Thyroid gland (tissue), 4 donors: ENCODE measurements at regions not wholly inside any gene's neighbourhood (a gene's known extent, or its start where the extent isn't known, plus 50 kb on each side); places are given as distances from the start of the nearest gene placed in this dataset.

Experiments used
- DNase-seq, 2 donors: peaks; one replicate each; pipeline ENCODE4 v3.0.0-alpha.2; 2019
- H3K27ac ChIP-seq, 3 donors: fragments of 200-600 bp; sonication (generic); 1 replicate in 2 of 3; 2 replicates in 1 of 3; pipeline ENCODE4 v1.5.1; 2016 to 2019; ENCODE audit warnings: mild to moderate bottlenecking in 1 of 3, moderate library complexity in 1 of 3
- H3K27me3 ChIP-seq: fragments of 200-600 bp; sonication (generic); one replicate; pipeline ENCODE4 v1.5.1; 2019
- H3K36me3 ChIP-seq, 2 donors: fragments of 200-600 bp; sonication (generic); one replicate each; pipeline ENCODE4 v1.5.1; 2016 to 2019
- H3K4me1 ChIP-seq, 2 donors: fragments of 200-600 bp; sonication (generic); one replicate each; pipeline ENCODE4 v1.5.1; 2017 to 2019
- H3K4me3 ChIP-seq, 3 donors: fragments of 200-600 bp; sonication (generic); replicated peaks in 1 of 3; 1 replicate in 2 of 3; 2 replicates in 1 of 3; pipeline ENCODE4 v1.5.1; 2016; ENCODE audit warnings: mild to moderate bottlenecking in 1 of 3
- H3K9me3 ChIP-seq: fragments of 200-600 bp; sonication (generic); one replicate; pipeline ENCODE4 v1.5.1; 2017
- CTCF ChIP-seq, 6 experiments: fragments of 200-600 bp in 3 of 6; fragments of 450-650 bp in 3 of 6; sonication (generic) in 3 of 6; IDR thresholded peaks; one replicate each; pipeline ENCODE4 v1.5.1; 2016 to 2019; ENCODE audit warnings: antibody characterized with exemption in 6 of 6, mild to moderate bottlenecking in 2 of 6, inconsistent platforms in 1 of 6, moderate library complexity in 1 of 6
- POLR2A ChIP-seq, 2 donors: fragments of 450-650 bp; IDR thresholded peaks; one replicate each; pipeline ENCODE4 v1.6.1; 2017; ENCODE audit warnings: antibody characterized with exemption in 2 of 2, mild to moderate bottlenecking in 2 of 2, moderate library complexity in 1 of 2
- WGBS, 2 donors: methylation state at CpG; one replicate each; pipeline ENCODE4 v1.1.5; 2017; 5-methylcytosine and 5-hydroxymethylcytosine counted together
- intact Hi-C: fragments of 100-400 bp; cut with DNase I; formaldehyde crosslinking; loops from one replicate; pipeline ENCODE4 v1.15.1; 2023

DNA sequence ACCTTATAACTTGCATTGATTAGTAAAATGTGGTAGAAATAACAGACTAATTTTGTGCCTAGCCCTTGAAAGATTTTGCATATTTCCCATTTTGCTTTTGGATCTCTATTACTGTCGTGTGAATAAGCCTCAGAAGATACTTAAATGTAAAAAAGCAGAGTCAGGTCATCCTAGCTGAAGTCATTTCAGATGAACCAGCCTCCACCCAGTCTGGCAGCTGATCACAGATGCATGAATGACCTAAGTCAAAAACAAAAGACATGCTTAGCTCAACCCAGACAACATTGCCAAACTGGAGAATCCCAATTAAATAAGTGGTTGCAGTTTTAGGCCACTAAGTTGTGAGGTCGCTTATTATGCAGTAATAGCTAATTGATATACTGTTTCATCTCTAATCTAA, 349.9 kb downstream of the C12orf50 start:
- no peaks in the 10 kb centered on the region for H3K27me3 ChIP-seq
- no peaks in the 10 kb centered on the region for H3K9me3 ChIP-seq
- no peaks in the 10 kb centered on the region for H3K36me3 ChIP-seq
- H3K27ac ChIP-seq = no peak overlapping the region
- no peak for TF ChIP-seq CTCF (IDR thresholded peaks at IDR 0.05)
- no peak for TF ChIP-seq POLR2A (IDR thresholded peaks at IDR 0.05)
- no peaks in the 10 kb centered on the region for H3K4me1 ChIP-seq
- no peak overlapping the region for H3K4me3 ChIP-seq
- DNase-seq = no peak
- intact Hi-C loops = no loop called here
- 86 to 89% methylated on average over 2 of the region's 2 CpGs for WGBS, 2 donors

DNA sequence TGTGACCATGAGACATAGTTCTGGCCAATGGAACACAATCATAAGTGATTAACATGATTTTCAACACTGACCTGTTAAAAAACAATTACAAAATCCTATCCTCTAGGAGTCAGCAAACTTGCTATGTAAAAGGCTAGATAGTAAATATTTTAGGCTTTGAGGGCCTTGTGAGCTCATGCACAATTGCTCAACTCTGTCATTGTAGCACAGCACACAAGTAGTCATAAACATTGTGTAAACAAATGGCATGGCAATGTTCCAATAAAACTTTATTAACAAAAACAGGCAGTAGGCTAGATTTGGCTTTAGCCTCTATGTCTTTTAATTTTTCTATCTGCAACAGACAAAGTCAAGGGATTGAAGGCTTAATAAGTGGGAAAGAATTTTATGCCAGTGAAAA, 350.7 kb downstream of the C12orf50 start:
- intact Hi-C loops = no loop called here
- Histone ChIP-seq H3K9me3 (no peaks in the 10 kb centered on the region), H3K27me3 (no peaks in the 10 kb centered on the region), H3K27ac (no peak overlapping the region), H3K4me1 (no peaks in the 10 kb centered on the region), H3K36me3 (no peaks in the 10 kb centered on the region), H3K4me3 (no peak overlapping the region)
- no peak for DNase-seq
- TF ChIP-seq POLR2A (IDR thresholded peaks at IDR 0.05) (no peak), CTCF (IDR thresholded peaks at IDR 0.05) (no peak)

DNA sequence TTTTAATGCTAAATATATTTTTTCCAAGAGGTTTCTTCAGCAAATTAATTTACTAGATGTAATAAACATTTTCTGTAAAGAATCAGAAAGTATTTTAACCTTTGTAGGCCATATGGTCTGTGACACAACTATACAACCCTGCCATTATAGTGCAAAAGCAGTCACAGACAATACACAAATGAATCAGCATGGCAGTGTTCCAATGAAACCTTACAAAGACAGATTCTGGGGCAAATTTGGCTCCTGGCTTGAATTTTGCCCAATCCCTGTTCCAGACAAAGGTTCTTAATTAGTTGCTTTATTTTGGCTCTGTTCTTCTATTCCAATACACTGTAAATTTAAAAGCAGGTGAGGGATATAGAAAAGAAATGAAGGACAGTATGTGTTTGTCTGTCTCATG, 352.5 kb downstream of the C12orf50 start:
- TF ChIP-seq CTCF (IDR thresholded peaks at IDR 0.05) (no peak), POLR2A (IDR thresholded peaks at IDR 0.05) (no peak)
- H3K4me1 ChIP-seq = no peaks in the 10 kb centered on the region
- H3K36me3 ChIP-seq = no peaks in the 10 kb centered on the region
- H3K4me3 ChIP-seq = no peak overlapping the region
- no peak overlapping the region for H3K27ac ChIP-seq
- no peak for DNase-seq
- H3K9me3 ChIP-seq = no peaks in the 10 kb centered on the region
- intact Hi-C loops = no loop called here
- no peaks in the 10 kb centered on the region for H3K27me3 ChIP-seq

DNA sequence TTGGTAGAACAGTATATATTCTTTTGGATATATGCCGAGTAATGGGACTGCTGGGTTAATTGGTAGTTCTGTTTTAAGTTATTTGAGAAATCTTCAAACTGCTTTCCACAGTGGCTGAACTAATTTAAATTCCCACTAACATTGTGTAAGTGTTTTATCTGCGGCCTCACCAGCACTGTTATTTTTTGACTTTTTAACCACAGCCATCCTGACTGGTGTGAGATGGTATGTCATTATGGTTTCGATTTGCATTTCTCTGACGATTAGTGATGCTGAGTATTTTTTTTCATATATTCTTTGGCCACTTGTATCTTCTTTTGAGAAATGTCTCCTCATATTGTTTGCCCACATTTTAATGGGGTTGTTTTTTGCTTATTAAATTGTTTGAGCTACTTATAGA, 357.4 kb downstream of the C12orf50 start:
- Histone ChIP-seq H3K4me3 (no peak overlapping the region), H3K27me3 (no peaks in the 10 kb centered on the region), H3K27ac (no peak overlapping the region), H3K4me1 (no peaks in the 10 kb centered on the region), H3K36me3 (no peaks in the 10 kb centered on the region), H3K9me3 (no peaks in the 10 kb centered on the region)
- intact Hi-C loops = no loop called here
- no peak for TF ChIP-seq POLR2A (IDR thresholded peaks at IDR 0.05)
- no peak for TF ChIP-seq CTCF (IDR thresholded peaks at IDR 0.05)
- no peak for DNase-seq
- WGBS, 2 donors = 90 to 98% methylated on average over 4 of the region's 4 CpGs

- 90 to 94% methylated on average over 7 of the region's 7 CpGs for WGBS, 2 donors
- H3K9me3 ChIP-seq = no peaks in the 10 kb centered on the region
- H3K36me3 ChIP-seq = no peaks in the 10 kb centered on the region
- no peak overlapping the region for H3K4me3 ChIP-seq
- TF ChIP-seq POLR2A (IDR thresholded peaks at IDR 0.05) (no peak), CTCF (IDR thresholded peaks at IDR 0.05) (no peak)
- H3K27ac ChIP-seq = no peak overlapping the region
- no peak for DNase-seq
- H3K4me1 ChIP-seq = no peaks in the 10 kb centered on the region
- no peaks in the 10 kb centered on the region for H3K27me3 ChIP-seq
- intact Hi-C loops = no loop called here
Measured at GRCh38 chr12:87670448-87670847, 358.8 kb downstream of the C12orf50 start.
